H1 (cell line): ENCODE measurements at regions not wholly inside any gene's neighbourhood (a gene's known extent, or its start where the extent isn't known, plus 50 kb on each side); places are given as distances from the start of the nearest gene placed in this dataset.

Experiments
- CTCF ChIA-PET: fragments of 300-600 bp; sonication (Branson Sonifier 250); formaldehyde crosslinking; loops from one replicate; lab custom pipeline; 2021; ENCODE audit not compliant: partially characterized antibody; lab: Charles Lee
- POLR2A ChIA-PET: fragments of 300-600 bp; sonication (Branson Sonifier 250); formaldehyde crosslinking; loops from one replicate; lab custom pipeline; 2021; ENCODE audit warnings: inconsistent platforms; ENCODE audit not compliant: partially characterized antibody; lab: Charles Lee
- DNase-seq, 2 experiments: peaks; one replicate each; pipeline versions ENCODE4 v3.0.0 to v3.0.0-alpha.2; 2010 to 2022; ENCODE audit warnings: low spot score in 2 of 2, low read depth in 1 of 2, mixed read lengths in 1 of 2
- FAIRE-seq: peaks from 2 replicates; lab custom pipeline; 2011; peaks lifted over from hg19 to GRCh38; lab: Jason Lieb, UNC
- H2AFZ ChIP-seq: 2 replicates; pipeline ENCODE4 v1.8.1; 2012; ENCODE audit warnings: low read length, inconsistent platforms
- H2AK5ac ChIP-seq: 2 replicates; pipeline ENCODE4 v1.6.1; 2013; ENCODE audit warnings: low read depth, low read length
- H2BK120ac ChIP-seq: replicated peaks from 2 replicates; pipeline ENCODE3; 2013; ENCODE audit warnings: low read depth, low read length, inconsistent platforms
- H2BK12ac ChIP-seq: 2 replicates; pipeline ENCODE4 v1.6.1; 2013; ENCODE audit warnings: low read depth, low read length
- H2BK15ac ChIP-seq: 2 replicates; pipeline ENCODE4 v1.6.1; 2013; ENCODE audit warnings: low read length
- H2BK20ac ChIP-seq: 2 replicates; pipeline ENCODE4 v1.6.1; 2013; ENCODE audit warnings: low read length
- H2BK5ac ChIP-seq: 2 replicates; pipeline ENCODE4 v1.6.1; 2013; ENCODE audit warnings: low read depth, low read length
- H3K14ac ChIP-seq: 2 replicates; pipeline ENCODE4 v1.6.1; 2013; ENCODE audit warnings: inconsistent platforms; ENCODE audit not compliant: insufficient read length
- H3K18ac ChIP-seq: 2 replicates; pipeline ENCODE4 v1.6.1; 2013; ENCODE audit warnings: low read length; ENCODE audit errors: extremely low read depth
- H3K23ac ChIP-seq: 2 replicates; pipeline ENCODE4 v1.6.1; 2013; ENCODE audit warnings: inconsistent platforms; ENCODE audit not compliant: insufficient read length
- H3K23me2 ChIP-seq: 2 replicates; pipeline ENCODE4 v1.6.1; 2013; ENCODE audit warnings: low read depth, low read length
- H3K27ac ChIP-seq: 2 replicates; pipeline ENCODE4 v1.6.1; 2011; ENCODE audit warnings: low read depth, low read length, inconsistent platforms
- H3K27me3 ChIP-seq, 4 experiments: replicated peaks in 1 of 4; 1 replicate in 1 of 4; 2 replicates in 3 of 4; pipeline versions ENCODE4 v1.6.1 to v1.8.1; 2011 to 2013; ENCODE audit warnings: low read length in 3 of 4, mild to moderate bottlenecking in 3 of 4, inconsistent platforms in 2 of 4, mixed read lengths in 2 of 4, moderate library complexity in 1 of 4; ENCODE audit not compliant: control insufficient read depth in 3 of 4, insufficient read depth in 3 of 4; ENCODE audit errors: extremely low read depth in 1 of 4
- H3K36me3 ChIP-seq, 4 experiments: 2 replicates each; pipeline versions ENCODE4 v1.6.1 to v1.8.1; 2011 to 2013; ENCODE audit warnings: mild to moderate bottlenecking in 4 of 4, low read length in 3 of 4, moderate library complexity in 2 of 4, control low read depth in 1 of 4, inconsistent platforms in 1 of 4; ENCODE audit not compliant: insufficient read depth in 4 of 4, control insufficient read depth in 2 of 4
- H3K4ac ChIP-seq: replicated peaks from 2 replicates; pipeline ENCODE3; 2013; ENCODE audit warnings: low read length, low read depth, mixed read lengths, inconsistent platforms; ENCODE audit not compliant: insufficient read length
- H3K4me1 ChIP-seq, 4 experiments: replicated peaks in 1 of 4; 1 replicate in 1 of 4; 2 replicates in 3 of 4; pipeline versions ENCODE4 v1.6.1 to v1.8.1; 2011 to 2013; ENCODE audit warnings: low read length in 3 of 4, inconsistent platforms in 2 of 4, mixed read lengths in 1 of 4; ENCODE audit not compliant: insufficient read depth in 4 of 4, control insufficient read depth in 3 of 4
- H3K4me2 ChIP-seq, 2 experiments: 2 replicates each; pipeline versions ENCODE4 v1.6.1 to v1.8.1; 2011 to 2013; ENCODE audit warnings: low read depth in 2 of 2, low read length in 2 of 2, control low read depth in 1 of 2, inconsistent platforms in 1 of 2, mild to moderate bottlenecking in 1 of 2; ENCODE audit not compliant: insufficient read depth in 1 of 2
- H3K4me3 ChIP-seq, 4 experiments: fragments of 200-600, 300-600 bp in 1 of 4; sonication (generic), shearing (Covaris generic), sonication (Bioruptor Twin) in 1 of 4; 2 replicates each; pipeline versions ENCODE4 v1.5.1 to v1.8.1; 2011 to 2016; ENCODE audit warnings: low read length in 4 of 4, low read depth in 3 of 4, control low read depth in 2 of 4, inconsistent platforms in 2 of 4, mild to moderate bottlenecking in 2 of 4, mixed read lengths in 1 of 4, moderate library complexity in 1 of 4; ENCODE audit not compliant: insufficient read depth in 2 of 4; ENCODE audit errors: extremely low read depth in 1 of 4
- H3K56ac ChIP-seq: replicated peaks from 2 replicates; pipeline ENCODE3; 2013; ENCODE audit warnings: low read depth, mild to moderate bottlenecking, mixed read lengths, low read length, inconsistent platforms; ENCODE audit not compliant: insufficient read length
- H3K79me1 ChIP-seq: 2 replicates; pipeline ENCODE4 v1.6.1; 2013; ENCODE audit warnings: low read depth, low read length, control low read depth
- H3K79me2 ChIP-seq, 2 experiments: 2 replicates each; pipeline versions ENCODE4 v1.6.1 to v1.8.1; 2012 to 2013; ENCODE audit warnings: low read length in 2 of 2, mild to moderate bottlenecking in 2 of 2, inconsistent platforms in 1 of 2; ENCODE audit not compliant: insufficient read depth in 2 of 2, control insufficient read depth in 1 of 2
- H3K9ac ChIP-seq, 4 experiments: replicated peaks in 1 of 4; 1 replicate in 1 of 4; 2 replicates in 3 of 4; pipeline versions ENCODE4 v1.6.1 to v1.8.1; 2011 to 2013; ENCODE audit warnings: low read depth in 3 of 4, low read length in 3 of 4, control low read depth in 2 of 4, mild to moderate bottlenecking in 2 of 4, moderate library complexity in 2 of 4, inconsistent platforms in 1 of 4; ENCODE audit errors: extremely low read depth in 1 of 4
- H3K9me3 ChIP-seq, 2 experiments: 2 replicates each; pipeline versions ENCODE4 v1.6.1 to v1.8.1; 2012 to 2013; ENCODE audit warnings: mild to moderate bottlenecking in 2 of 2, moderate library complexity in 2 of 2, control low read depth in 1 of 2, inconsistent platforms in 1 of 2, low read depth in 1 of 2, low read length in 1 of 2, mixed read lengths in 1 of 2; ENCODE audit not compliant: insufficient read depth in 2 of 2
- H4K20me1 ChIP-seq, 2 experiments: replicated peaks in 1 of 2; 2 replicates each; pipeline versions ENCODE3 to v1.8.1; 2011 to 2013; ENCODE audit warnings: inconsistent platforms in 2 of 2, low read length in 2 of 2, mild to moderate bottlenecking in 1 of 2; ENCODE audit not compliant: insufficient read depth in 2 of 2, control insufficient read depth in 1 of 2
- H4K5ac ChIP-seq: 2 replicates; pipeline ENCODE4 v1.6.1; 2013; ENCODE audit warnings: low read length, low read depth, mixed read lengths, inconsistent platforms; ENCODE audit not compliant: insufficient read length
- H4K8ac ChIP-seq: 2 replicates; pipeline ENCODE4 v1.8.0; 2013; ENCODE audit warnings: mild to moderate bottlenecking, moderate library complexity, low read length, inconsistent platforms; ENCODE audit not compliant: insufficient read depth; ENCODE audit errors: extremely low read depth
- H4K91ac ChIP-seq: replicated peaks from 2 replicates; pipeline ENCODE3; 2013; ENCODE audit warnings: low read length, mixed read lengths, inconsistent platforms; ENCODE audit not compliant: insufficient read length
- EZH2 ChIP-seq: fragments of 200-600 bp; sonication (generic); IDR thresholded peaks from 2 replicates; pipeline ENCODE4 v1.7.1; 2012; ENCODE audit warnings: low read depth, mild to moderate bottlenecking, moderate library complexity, low read length, inconsistent platforms; ENCODE audit not compliant: severe bottlenecking
- HDAC6 ChIP-seq: IDR thresholded peaks from one replicate; pipeline ENCODE4 v1.7.1; 2012; ENCODE audit warnings: low read depth, mild to moderate bottlenecking, inconsistent platforms, low read length, moderate library complexity
- KDM5A ChIP-seq: fragments of 200-600 bp; IDR thresholded peaks from 2 replicates; pipeline ENCODE4 v1.7.1; 2012; ENCODE audit warnings: mild to moderate bottlenecking, low read length, inconsistent platforms, mixed read lengths
- MAFK ChIP-seq: IDR thresholded peaks from 2 replicates; pipeline ENCODE4 v1.6.1; 2012; ENCODE audit warnings: low read depth, mild to moderate bottlenecking, improper control_type of control experiment, low read length
- POLR2A ChIP-seq, 2 experiments: IDR thresholded peaks; 1 replicate in 1 of 2; 2 replicates in 1 of 2; pipeline ENCODE4 v1.6.1; 2011; ENCODE audit warnings: low read depth in 2 of 2, low read length in 2 of 2, mild to moderate bottlenecking in 2 of 2; ENCODE audit errors: control extremely low read depth in 1 of 2
- POLR2AphosphoS5 ChIP-seq: IDR thresholded peaks from 2 replicates; pipeline ENCODE4 v1.6.1; 2011; ENCODE audit warnings: low read depth, low read length
- RXRA ChIP-seq: IDR thresholded peaks from 2 replicates; pipeline ENCODE4 v1.6.1; 2011; ENCODE audit warnings: low read depth, mild to moderate bottlenecking, low read length, moderate library complexity; ENCODE audit not compliant: insufficient read depth
- SIN3A ChIP-seq, 2 experiments: IDR thresholded peaks in 1 of 2; conservative IDR thresholded peaks in 1 of 2; 2 replicates each; pipeline ENCODE4 v1.6.1; 2011 to 2012; ENCODE audit warnings: low read length in 2 of 2, improper control_type of control experiment in 1 of 2, low read depth in 1 of 2, mild to moderate bottlenecking in 1 of 2
- SUZ12 ChIP-seq: fragments of 200-600 bp; sonication (generic); IDR thresholded peaks from 2 replicates; pipeline ENCODE4 v1.6.1; 2012; ENCODE audit warnings: mild to moderate bottlenecking, inconsistent platforms, low read length, moderate library complexity, mixed read lengths
- TAF1 ChIP-seq: IDR thresholded peaks from 2 replicates; pipeline ENCODE4 v1.6.1; 2011; ENCODE audit warnings: mild to moderate bottlenecking, low read depth, low read length
- WGBS, 2 experiments: shearing (Covaris generic) in 1 of 2; methylation state at CpG; one replicate each; pipeline versions ENCODE4 v1.1.6 to v1.1.7; 2013 to 2015; ENCODE audit warnings: low lambda C conversion rate in 2 of 2, mixed read lengths in 2 of 2, inconsistent platforms in 1 of 2, low coverage in 1 of 2, missing lambda C conversion rate in 1 of 2; ENCODE audit not compliant: insufficient replicate concordance in 2 of 2, insufficient coverage in 1 of 2, insufficient read length in 1 of 2; ENCODE audit errors: extremely low coverage in 1 of 2, missing lambda C conversion rate in 1 of 2; 5-methylcytosine and 5-hydroxymethylcytosine counted together
- TF ChIP-seq, protein P1 (sequence below): IDR thresholded peaks from 2 replicates; pipeline ENCODE4 v1.6.1; 2011; ENCODE audit warnings: low read length, improper control_type of control experiment
- TF ChIP-seq, protein P2 (sequence below): IDR thresholded peaks from 2 replicates; pipeline ENCODE4 v1.6.1; 2012; ENCODE audit warnings: low read length, inconsistent platforms

DNA sequence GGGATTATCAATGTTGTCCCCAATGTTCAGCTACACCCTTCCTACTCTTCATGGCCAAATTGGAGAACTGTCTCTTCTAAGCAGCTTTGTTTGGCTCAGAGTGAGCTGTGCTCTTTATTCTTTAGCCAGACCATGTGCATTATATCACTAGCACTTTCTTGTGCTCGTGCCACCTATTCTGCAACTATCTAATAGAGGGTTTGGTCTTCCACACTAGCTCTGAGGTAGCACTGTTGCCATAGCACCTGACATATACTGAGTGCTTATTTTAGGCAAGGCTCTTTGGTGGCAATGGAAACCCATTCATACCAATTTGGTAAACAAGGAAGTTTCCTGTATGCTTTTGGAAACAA is 394.3 kb upstream of the C2CD4B start:
- no peak overlapping the region for H3K9ac ChIP-seq
- H2BK20ac ChIP-seq = no peak overlapping the region
- no peak overlapping the region for H4K5ac ChIP-seq
- no peak overlapping the region for H3K56ac ChIP-seq
- no peaks in the 10 kb centered on the region for H3K27me3 ChIP-seq
- no peak overlapping the region for H2BK5ac ChIP-seq
- FAIRE-seq (no peak), DNase-seq (no peak)
- H2AFZ ChIP-seq = no peak overlapping the region
- H3K79me1 ChIP-seq = no peaks in the 10 kb centered on the region
- 88% methylated on average over 1 of the region's 1 CpG; no CpG with 5 or more reads in 1 of the 2 experiments for WGBS, 2 experiments
- H3K79me2 ChIP-seq = no peaks in the 10 kb centered on the region
- no peak overlapping the region for H3K23ac ChIP-seq
- H3K4ac ChIP-seq = no peak overlapping the region
- H4K8ac ChIP-seq = no peak overlapping the region
- H3K4me2 ChIP-seq = no peak overlapping the region
- no peaks in the 10 kb centered on the region for H3K9me3 ChIP-seq
- peaks cover 2% of the 10 kb centered on the region; the same call in 1 of the 2 replicates for H3K23me2 ChIP-seq
- ChIA-PET POLR2A (no interaction called here), CTCF (interaction anchor here (1.0 to 4.6 kb wide), 6 partner anchors 10 to 178 kb away, joined by 3 to 31 read pairs (median 4); no protein-coding TSS in a partner anchor)
- no peaks in the 10 kb centered on the region for H3K36me3 ChIP-seq
- no peak overlapping the region; the same call in 1 of the 2 replicates for H3K18ac ChIP-seq
- H2BK12ac ChIP-seq = 0 out of 2 replicates have a peak overlapping the region, but pooled peaks have one; percentile 23
- no peak overlapping the region for H2BK120ac ChIP-seq
- H4K91ac ChIP-seq = no peak overlapping the region
- no peak overlapping the region for H3K4me3 ChIP-seq
- no peaks in the 10 kb centered on the region for H4K20me1 ChIP-seq
- H3K27ac ChIP-seq = no peak overlapping the region
- no peak overlapping the region for H3K14ac ChIP-seq
- no peak overlapping the region for H2AK5ac ChIP-seq
- peaks cover 0 to 11% (median 5%) of the 10 kb centered on the region in 4 experiments; a peak in 5 of 7 replicates for H3K4me1 ChIP-seq
- no peak overlapping the region for H2BK15ac ChIP-seq
- TF ChIP-seq, protein P1, sequence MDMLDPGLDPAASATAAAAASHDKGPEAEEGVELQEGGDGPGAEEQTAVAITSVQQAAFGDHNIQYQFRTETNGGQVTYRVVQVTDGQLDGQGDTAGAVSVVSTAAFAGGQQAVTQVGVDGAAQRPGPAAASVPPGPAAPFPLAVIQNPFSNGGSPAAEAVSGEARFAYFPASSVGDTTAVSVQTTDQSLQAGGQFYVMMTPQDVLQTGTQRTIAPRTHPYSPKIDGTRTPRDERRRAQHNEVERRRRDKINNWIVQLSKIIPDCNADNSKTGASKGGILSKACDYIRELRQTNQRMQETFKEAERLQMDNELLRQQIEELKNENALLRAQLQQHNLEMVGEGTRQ = no peak
- TF ChIP-seq EZH2 = no peak
- no peak for TF ChIP-seq HDAC6
- no peak for TF ChIP-seq KDM5A
- TF ChIP-seq MAFK = no peak
- no peak for TF ChIP-seq POLR2AphosphoS5
- TF ChIP-seq TAF1 = no peak
- TF ChIP-seq SUZ12 = no peak
- no peak for TF ChIP-seq SIN3A (conservative IDR thresholded peaks at IDR 0.05 in 1 of 2, IDR thresholded peaks at IDR 0.05 in 1 of 2; ENCODE audit: low read depth in 1 of 2, low read length in 2 of 2)
- TF ChIP-seq, protein P2, sequence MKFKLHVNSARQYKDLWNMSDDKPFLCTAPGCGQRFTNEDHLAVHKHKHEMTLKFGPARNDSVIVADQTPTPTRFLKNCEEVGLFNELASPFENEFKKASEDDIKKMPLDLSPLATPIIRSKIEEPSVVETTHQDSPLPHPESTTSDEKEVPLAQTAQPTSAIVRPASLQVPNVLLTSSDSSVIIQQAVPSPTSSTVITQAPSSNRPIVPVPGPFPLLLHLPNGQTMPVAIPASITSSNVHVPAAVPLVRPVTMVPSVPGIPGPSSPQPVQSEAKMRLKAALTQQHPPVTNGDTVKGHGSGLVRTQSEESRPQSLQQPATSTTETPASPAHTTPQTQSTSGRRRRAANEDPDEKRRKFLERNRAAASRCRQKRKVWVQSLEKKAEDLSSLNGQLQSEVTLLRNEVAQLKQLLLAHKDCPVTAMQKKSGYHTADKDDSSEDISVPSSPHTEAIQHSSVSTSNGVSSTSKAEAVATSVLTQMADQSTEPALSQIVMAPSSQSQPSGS = no peak
- TF ChIP-seq POLR2A (IDR thresholded peaks at IDR 0.05; ENCODE audit: control extremely low read depth in 1 of 2, low read depth in 2 of 2, low read length in 2 of 2) = no peak
- no peak for TF ChIP-seq RXRA
